ENCODE measurements at regions not wholly inside any gene's neighbourhood (a gene's known extent, or its start where the extent isn't known, plus 50 kb on each side); places are given as distances from the start of the nearest gene placed in this dataset.

- DNase-seq (ENCODE audit: low read depth in 2 of 3, low spot score in 2 of 3), result no peak
Observed at GRCh38 chr13:72258340-72258981, 391.5 kb upstream of the DACH1 start.

GRCh38 chr13:72255908-72256307 lies 388.9 kb upstream of the DACH1 start:
- no peak for DNase-seq (ENCODE audit: low read depth in 2 of 3, low spot score in 2 of 3)

GRCh38 chr13:72253754-72254153 lies 386.8 kb upstream of the DACH1 start:
- DNase-seq (ENCODE audit: low read depth in 2 of 3, low spot score in 2 of 3), result no peak

GRCh38 chr13:72246396-72246795 lies 379.4 kb upstream of the DACH1 start:
- DNase-seq (ENCODE audit: low read depth in 2 of 3, low spot score in 2 of 3), result no peak

GRCh38 chr13:72244788-72245187 lies 377.8 kb upstream of the DACH1 start:
- DNase-seq (ENCODE audit: low read depth in 2 of 3, low spot score in 2 of 3), result no peak

- no peak for DNase-seq (ENCODE audit: low read depth in 2 of 3, low spot score in 2 of 3)
Observed at GRCh38 chr13:72230131-72230530, 363.1 kb upstream of the DACH1 start.

GRCh38 chr13:72229067-72229466 lies 362.1 kb upstream of the DACH1 start:
- DNase-seq (ENCODE audit: low read depth in 2 of 3, low spot score in 2 of 3), result no peak

- no peak for DNase-seq (ENCODE audit: low read depth in 2 of 3, low spot score in 2 of 3)
Observed at GRCh38 chr13:72221276-72221962, 354.4 kb upstream of the DACH1 start.

GRCh38 chr13:72218966-72219365 lies 352.0 kb upstream of the DACH1 start:
- no peak for DNase-seq (ENCODE audit: low read depth in 2 of 3, low spot score in 2 of 3)

- DNase-seq (ENCODE audit: low read depth in 2 of 3, low spot score in 2 of 3), result no peak
Observed at GRCh38 chr13:72217142-72217541, 350.1 kb upstream of the DACH1 start.

- DNase-seq (ENCODE audit: low read depth in 2 of 3, low spot score in 2 of 3), result no peak
Observed at GRCh38 chr13:72208112-72208645, 341.2 kb upstream of the DACH1 start.

GRCh38 chr13:72205773-72206172 lies 338.8 kb upstream of the DACH1 start:
- no peak for DNase-seq (ENCODE audit: low read depth in 2 of 3, low spot score in 2 of 3)

- DNase-seq (ENCODE audit: low read depth in 2 of 3, low spot score in 2 of 3), result no peak
Observed at GRCh38 chr13:72204291-72204690, 337.3 kb upstream of the DACH1 start.

GRCh38 chr13:72201726-72202125 lies 334.7 kb upstream of the DACH1 start:
- no peak for DNase-seq (ENCODE audit: low read depth in 2 of 3, low spot score in 2 of 3)

GRCh38 chr13:72199640-72200039 lies 332.6 kb upstream of the DACH1 start:
- no peak for DNase-seq (ENCODE audit: low read depth in 2 of 3, low spot score in 2 of 3)

GRCh38 chr13:72198967-72199560 lies 332.1 kb upstream of the DACH1 start:
- no peak for DNase-seq (ENCODE audit: low read depth in 2 of 3, low spot score in 2 of 3)

- DNase-seq (ENCODE audit: low read depth in 2 of 3, low spot score in 2 of 3), result no peak
Observed at GRCh38 chr13:72198042-72198441, 331.0 kb upstream of the DACH1 start.

- DNase-seq (ENCODE audit: low read depth in 2 of 3, low spot score in 2 of 3), result no peak
Observed at GRCh38 chr13:72195044-72195704, 328.2 kb upstream of the DACH1 start.

- DNase-seq (ENCODE audit: low read depth in 2 of 3, low spot score in 2 of 3), result no peak
Observed at GRCh38 chr13:72194523-72194922, 327.5 kb upstream of the DACH1 start.

- DNase-seq (ENCODE audit: low read depth in 2 of 3, low spot score in 2 of 3), result no peak
Observed at GRCh38 chr13:72186730-72187422, 319.9 kb upstream of the DACH1 start.

- no peak for DNase-seq (ENCODE audit: low read depth in 2 of 3, low spot score in 2 of 3)
Observed at GRCh38 chr13:72185776-72186175, 318.8 kb upstream of the DACH1 start.

Measured in activated CD8-positive, alpha-beta memory T cell treated with anti-CD3 and anti-CD28 coated beads for 48 hours (primary cell).